Kidney (tissue), 13 donors: ENCODE measurements at regions not wholly inside any gene's neighbourhood (a gene's known extent, or its start where the extent isn't known, plus 50 kb on each side); places are given as distances from the start of the nearest gene placed in this dataset.

Source experiments
- DNase-seq, 5 donors: peaks; one replicate each; pipeline ENCODE4 v3.0.0-alpha.2; 2013 to 2020
- FAIRE-seq: peaks from 2 replicates; lab custom pipeline; 2012; peaks lifted over from hg19 to GRCh38; lab: Jason Lieb, UNC
- H3K27ac ChIP-seq, 2 donors: one replicate each; pipeline ENCODE4 v1.7.0; 2013; ENCODE audit warnings: low read depth in 2 of 2, low read length in 2 of 2, inconsistent platforms in 1 of 2
- H3K27me3 ChIP-seq: one replicate; pipeline ENCODE4 v1.7.1; 2013; ENCODE audit warnings: low read length, inconsistent platforms; ENCODE audit not compliant: control insufficient read depth, insufficient read depth
- H3K36me3 ChIP-seq, 3 donors: one replicate each; pipeline versions ENCODE4 v1.7.0 to v1.7.1; 2013; ENCODE audit warnings: low read length in 3 of 3, control low read depth in 1 of 3, inconsistent platforms in 1 of 3; ENCODE audit not compliant: insufficient read depth in 3 of 3, control insufficient read depth in 2 of 3
- H3K4me1 ChIP-seq, 3 donors: one replicate each; pipeline versions ENCODE4 v1.7.0 to v1.7.1; 2013; ENCODE audit warnings: low read length in 3 of 3, inconsistent platforms in 1 of 3, low read depth in 1 of 3; ENCODE audit not compliant: control insufficient read depth in 2 of 3, insufficient read depth in 2 of 3
- H3K4me3 ChIP-seq, 3 donors: one replicate each; pipeline versions ENCODE4 v1.7.0 to v1.8.1; 2013; ENCODE audit warnings: low read length in 3 of 3, control low read depth in 1 of 3, inconsistent platforms in 1 of 3
- H3K9ac ChIP-seq, 3 donors: one replicate each; pipeline versions ENCODE4 v1.7.0 to v1.7.1; 2013; ENCODE audit warnings: low read length in 3 of 3, control low read depth in 1 of 3, inconsistent platforms in 1 of 3
- H3K9me3 ChIP-seq, 3 donors: one replicate each; pipeline versions ENCODE4 v1.7.0 to v1.7.1; 2013; ENCODE audit warnings: low read length in 3 of 3, control low read depth in 1 of 3, inconsistent platforms in 1 of 3; ENCODE audit not compliant: control insufficient read depth in 2 of 3, insufficient read depth in 1 of 3
- intact Hi-C: fragments of 100-400 bp; cut with DNase I; formaldehyde crosslinking; loops from one replicate; pipeline ENCODE4 v1.11.1; 2022
- TF ChIP-seq, protein P1 (sequence below): IDR thresholded peaks from 3 replicates; pipeline ENCODE4 v1.5.1; 2012; ENCODE audit warnings: mild to moderate bottlenecking, moderate library complexity, borderline replicate concordance; ENCODE audit not compliant: insufficient read depth; ENCODE audit errors: extremely low read depth
- donor health status: control.
- donor health status: control.
- donor health status: control.
- donor health status: control.
- donor health status: control.
- donor health status: DM: yes; HTN: yes; CAD: no.
- donor health status: Normal renal cell carcinoma (clear cell type).

DNA sequence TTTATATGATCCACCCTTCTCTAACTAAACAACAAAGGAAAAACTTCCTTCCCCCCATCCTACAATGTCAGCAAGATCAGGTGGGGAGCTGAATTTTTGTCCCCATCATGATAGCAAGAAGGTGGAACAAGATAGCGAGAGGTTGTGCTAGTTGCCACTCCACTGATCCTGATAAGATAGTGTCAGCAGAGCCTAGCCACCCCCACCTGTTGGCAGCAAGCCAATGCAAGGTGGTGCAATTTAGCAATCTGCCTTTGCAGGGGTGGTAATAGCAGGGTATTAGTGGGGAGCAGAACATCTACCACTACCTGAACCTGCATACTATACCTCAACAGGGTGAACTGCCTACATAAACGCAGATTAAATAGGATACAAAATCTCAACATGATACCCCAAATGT is 80.2 kb upstream of the MAMLD1 start:
- Histone ChIP-seq H3K4me1 (no peaks in the 10 kb centered on the region), H3K9ac (no peak overlapping the region), H3K27ac (no peak overlapping the region), H3K36me3 (no peaks in the 10 kb centered on the region), H3K4me3 (no peak overlapping the region), H3K27me3 (no peaks in the 10 kb centered on the region), H3K9me3 (no peaks in the 10 kb centered on the region)
- DNase-seq = no peak
- intact Hi-C loops = no loop called here
- FAIRE-seq = no peak
- TF ChIP-seq, protein P1, sequence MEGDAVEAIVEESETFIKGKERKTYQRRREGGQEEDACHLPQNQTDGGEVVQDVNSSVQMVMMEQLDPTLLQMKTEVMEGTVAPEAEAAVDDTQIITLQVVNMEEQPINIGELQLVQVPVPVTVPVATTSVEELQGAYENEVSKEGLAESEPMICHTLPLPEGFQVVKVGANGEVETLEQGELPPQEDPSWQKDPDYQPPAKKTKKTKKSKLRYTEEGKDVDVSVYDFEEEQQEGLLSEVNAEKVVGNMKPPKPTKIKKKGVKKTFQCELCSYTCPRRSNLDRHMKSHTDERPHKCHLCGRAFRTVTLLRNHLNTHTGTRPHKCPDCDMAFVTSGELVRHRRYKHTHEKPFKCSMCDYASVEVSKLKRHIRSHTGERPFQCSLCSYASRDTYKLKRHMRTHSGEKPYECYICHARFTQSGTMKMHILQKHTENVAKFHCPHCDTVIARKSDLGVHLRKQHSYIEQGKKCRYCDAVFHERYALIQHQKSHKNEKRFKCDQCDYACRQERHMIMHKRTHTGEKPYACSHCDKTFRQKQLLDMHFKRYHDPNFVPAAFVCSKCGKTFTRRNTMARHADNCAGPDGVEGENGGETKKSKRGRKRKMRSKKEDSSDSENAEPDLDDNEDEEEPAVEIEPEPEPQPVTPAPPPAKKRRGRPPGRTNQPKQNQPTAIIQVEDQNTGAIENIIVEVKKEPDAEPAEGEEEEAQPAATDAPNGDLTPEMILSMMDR = no peak

DNA sequence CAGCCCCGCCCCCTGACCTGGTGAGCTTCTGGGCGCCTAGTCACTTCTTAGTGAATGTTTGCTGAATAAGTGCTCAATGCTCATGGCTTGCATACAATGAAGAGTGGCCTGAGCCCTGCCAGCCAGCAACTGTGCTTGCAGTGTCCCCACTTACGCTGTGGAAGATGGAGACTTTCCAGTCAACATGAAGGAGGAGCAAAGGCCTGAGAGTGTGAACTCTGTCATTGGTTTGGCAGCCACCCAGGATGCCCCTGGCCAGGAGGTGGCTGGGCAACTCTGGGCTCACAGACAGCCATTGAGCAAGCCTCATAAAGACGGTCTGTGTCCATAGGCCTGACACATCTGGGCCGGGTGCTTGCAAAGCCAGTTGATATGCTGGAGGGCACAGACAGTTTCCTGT is 72.1 kb upstream of the MAMLD1 start:
- Histone ChIP-seq H3K36me3 (no peaks in the 10 kb centered on the region), H3K27me3 (no peaks in the 10 kb centered on the region), H3K4me3 (no peak overlapping the region), H3K9me3 (no peaks in the 10 kb centered on the region), H3K9ac (no peak overlapping the region), H3K4me1 (no peaks in the 10 kb centered on the region), H3K27ac (no peak overlapping the region)
- intact Hi-C loops = no loop called here
- no peak for DNase-seq
- TF ChIP-seq, protein P1 = no peak
- FAIRE-seq = no peak

DNA sequence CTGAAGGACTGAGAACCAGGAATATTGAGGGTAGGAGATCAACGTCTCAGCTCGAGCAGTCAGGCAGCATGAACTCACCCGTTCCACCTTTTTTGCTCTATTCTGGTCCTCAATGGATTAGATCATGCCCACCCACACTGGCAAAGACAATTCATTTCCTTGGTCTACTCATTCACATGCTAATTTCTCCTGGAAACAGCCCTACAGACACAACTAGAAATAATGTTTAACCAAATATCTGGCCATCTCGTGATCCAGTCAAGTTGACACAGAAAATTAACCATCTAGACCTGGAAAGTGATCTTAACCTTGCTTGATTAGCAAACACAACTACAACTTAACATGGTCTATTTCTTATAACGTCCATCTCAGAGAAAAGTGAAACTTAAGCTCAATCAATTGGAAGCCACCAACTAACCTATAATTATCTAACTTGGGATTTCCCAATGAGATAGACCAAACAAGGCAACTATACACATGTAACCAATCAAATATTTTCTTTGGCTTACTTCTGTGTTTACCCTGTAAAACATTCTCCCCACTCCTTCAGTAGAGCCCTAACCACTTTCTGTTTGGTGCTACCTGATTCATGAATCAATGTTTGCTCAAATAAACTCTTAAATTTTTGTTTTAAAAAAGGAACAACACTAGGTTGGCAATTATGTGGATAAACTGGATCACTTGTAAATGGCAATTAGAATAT is 69.7 kb upstream of the MAMLD1 start:
- no peaks in the 10 kb centered on the region for H3K27me3 ChIP-seq
- peak overlapping the region in 1 of 3 donors; percentile 21 for H3K4me3 ChIP-seq
- intact Hi-C loops = no loop called here
- DNase-seq (no peak), FAIRE-seq (peak; percentile 62)
- H3K36me3 ChIP-seq = no peaks in the 10 kb centered on the region
- H3K9me3 ChIP-seq = no peaks in the 10 kb centered on the region
- TF ChIP-seq, protein P1 = no peak
- H3K9ac ChIP-seq = no peak overlapping the region
- no peak overlapping the region for H3K27ac ChIP-seq
- no peaks in the 10 kb centered on the region for H3K4me1 ChIP-seq
